ENCODE measurements at regions not wholly inside any gene's neighbourhood (a gene's known extent, or its start where the extent isn't known, plus 50 kb on each side); places are given as distances from the start of the nearest gene placed in this dataset.

DNA sequence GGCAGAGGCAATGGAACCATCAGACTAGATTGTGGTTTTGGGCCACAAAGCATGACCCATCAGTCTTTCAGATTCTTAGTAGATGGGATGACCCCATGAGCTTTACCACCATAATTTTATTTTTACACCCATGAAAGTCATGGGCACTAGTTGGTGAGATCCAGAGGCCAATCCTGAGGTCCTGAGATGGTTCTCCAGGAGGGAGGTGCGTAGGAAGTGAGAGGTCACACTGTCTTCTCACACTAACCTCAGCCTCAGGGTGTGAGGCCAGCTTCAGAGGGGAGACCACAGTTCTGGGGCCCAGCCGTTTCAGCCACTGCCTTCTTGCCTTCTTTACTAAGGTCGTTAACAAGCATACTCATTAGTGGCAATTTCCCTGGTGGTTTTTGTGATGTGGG is 106.4 kb downstream of the AKAP11 start (continued):
- peak; percentile 27 for TF ChIP-seq ZFP36 (IDR thresholded peaks at IDR 0.05; ENCODE audit: low read depth, low read length, partially characterized antibody)

DNA sequence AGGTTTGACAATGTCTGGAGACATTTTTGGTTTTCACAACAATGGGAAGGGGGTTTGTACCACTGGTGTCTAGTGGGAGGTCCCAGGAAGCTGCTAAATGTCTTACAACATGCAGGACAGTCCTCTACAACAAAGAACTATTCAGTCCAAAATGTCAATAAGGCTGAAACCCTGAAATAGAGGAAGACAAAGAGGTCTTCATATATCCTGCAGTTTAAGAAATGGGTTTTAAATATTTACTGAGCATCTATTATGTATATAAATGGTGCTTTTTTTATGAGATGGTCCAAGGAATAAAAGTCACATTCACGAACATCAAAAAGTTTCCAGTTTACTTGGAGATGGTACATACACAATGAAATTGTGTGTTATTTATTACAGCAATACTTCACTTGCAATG is 107.3 kb downstream of the AKAP11 start:
- H3K36me3 ChIP-seq (ENCODE audit: control insufficient read depth, insufficient read depth, low read length) = no peaks in the 10 kb centered on the region
- FAIRE-seq = no peak
- no peak overlapping the region for H3K4me3 ChIP-seq
- no peak for ATAC-seq
- H3K9me3 ChIP-seq (replicated peaks; ENCODE audit: control insufficient read depth, insufficient read depth, low read depth, low read length) = no peaks in the 10 kb centered on the region
- POLR2A ChIA-PET = no interaction called here
- H3K4me1 ChIP-seq (replicated peaks in 1 of 2; ENCODE audit: control insufficient read depth in 2 of 2, insufficient read depth in 2 of 2, low read length in 2 of 2) = no peaks in the 10 kb centered on the region; a peak in 1 of 5 replicates
- intact Hi-C loops (cut with micrococcal nuclease) (no loop called here), in situ Hi-C loops (cut with MboI) (no loop called here)
- DNase-seq (ENCODE audit: extremely low read depth in 1 of 4, low spot score in 3 of 4) = no peak
- no TSS peak for BruUV-seq (replicated peaks)
- no peaks in the 10 kb centered on the region for H4K20me1 ChIP-seq (replicated peaks; ENCODE audit: control insufficient read depth, insufficient read depth, low read length)
- H3K9ac ChIP-seq (ENCODE audit: insufficient read depth in 1 of 2, low read depth in 2 of 2, low read length in 2 of 2) = no peak overlapping the region
- 0% methylated on average over 1 of the region's 1 CpG for WGBS (ENCODE audit: insufficient coverage, low coverage, missing lambda C conversion rate)
- no peak overlapping the region for H2AFZ ChIP-seq (ENCODE audit: low read depth, low read length)
- no peaks in the 10 kb centered on the region for H3K27me3 ChIP-seq (ENCODE audit: control insufficient read depth in 2 of 2, insufficient read depth in 2 of 2, low read length in 2 of 2)
- H3K9me1 ChIP-seq (ENCODE audit: control insufficient read depth, insufficient read depth, low read length) = no peaks in the 10 kb centered on the region
- H3K27ac ChIP-seq (ENCODE audit: extremely low read depth, low read depth, low read length) = no peak overlapping the region
- no peak overlapping the region for H3K4me2 ChIP-seq (ENCODE audit: insufficient read depth, low read length)
- H3K79me2 ChIP-seq (ENCODE audit: control insufficient read depth, insufficient read depth, low read length) = no peaks in the 10 kb centered on the region
- TF ChIP-seq KLF16 (IDR thresholded peaks at IDR 0.05) = no peak
- TF ChIP-seq KHSRP (IDR thresholded peaks at IDR 0.05) = no peak
- TF ChIP-seq, protein P1, sequence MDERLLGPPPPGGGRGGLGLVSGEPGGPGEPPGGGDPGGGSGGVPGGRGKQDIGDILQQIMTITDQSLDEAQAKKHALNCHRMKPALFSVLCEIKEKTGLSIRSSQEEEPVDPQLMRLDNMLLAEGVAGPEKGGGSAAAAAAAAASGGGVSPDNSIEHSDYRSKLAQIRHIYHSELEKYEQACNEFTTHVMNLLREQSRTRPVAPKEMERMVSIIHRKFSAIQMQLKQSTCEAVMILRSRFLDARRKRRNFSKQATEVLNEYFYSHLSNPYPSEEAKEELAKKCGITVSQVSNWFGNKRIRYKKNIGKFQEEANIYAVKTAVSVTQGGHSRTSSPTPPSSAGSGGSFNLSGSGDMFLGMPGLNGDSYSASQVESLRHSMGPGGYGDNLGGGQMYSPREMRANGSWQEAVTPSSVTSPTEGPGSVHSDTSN (CRISPR knock-in tag; IDR thresholded peaks at IDR 0.05; ENCODE audit: low read depth) = no peak
- TF ChIP-seq, protein P1 (tag; conservative IDR thresholded peaks at IDR 0.05; ENCODE audit: low read depth) = no peak
- TF ChIP-seq, protein P2, sequence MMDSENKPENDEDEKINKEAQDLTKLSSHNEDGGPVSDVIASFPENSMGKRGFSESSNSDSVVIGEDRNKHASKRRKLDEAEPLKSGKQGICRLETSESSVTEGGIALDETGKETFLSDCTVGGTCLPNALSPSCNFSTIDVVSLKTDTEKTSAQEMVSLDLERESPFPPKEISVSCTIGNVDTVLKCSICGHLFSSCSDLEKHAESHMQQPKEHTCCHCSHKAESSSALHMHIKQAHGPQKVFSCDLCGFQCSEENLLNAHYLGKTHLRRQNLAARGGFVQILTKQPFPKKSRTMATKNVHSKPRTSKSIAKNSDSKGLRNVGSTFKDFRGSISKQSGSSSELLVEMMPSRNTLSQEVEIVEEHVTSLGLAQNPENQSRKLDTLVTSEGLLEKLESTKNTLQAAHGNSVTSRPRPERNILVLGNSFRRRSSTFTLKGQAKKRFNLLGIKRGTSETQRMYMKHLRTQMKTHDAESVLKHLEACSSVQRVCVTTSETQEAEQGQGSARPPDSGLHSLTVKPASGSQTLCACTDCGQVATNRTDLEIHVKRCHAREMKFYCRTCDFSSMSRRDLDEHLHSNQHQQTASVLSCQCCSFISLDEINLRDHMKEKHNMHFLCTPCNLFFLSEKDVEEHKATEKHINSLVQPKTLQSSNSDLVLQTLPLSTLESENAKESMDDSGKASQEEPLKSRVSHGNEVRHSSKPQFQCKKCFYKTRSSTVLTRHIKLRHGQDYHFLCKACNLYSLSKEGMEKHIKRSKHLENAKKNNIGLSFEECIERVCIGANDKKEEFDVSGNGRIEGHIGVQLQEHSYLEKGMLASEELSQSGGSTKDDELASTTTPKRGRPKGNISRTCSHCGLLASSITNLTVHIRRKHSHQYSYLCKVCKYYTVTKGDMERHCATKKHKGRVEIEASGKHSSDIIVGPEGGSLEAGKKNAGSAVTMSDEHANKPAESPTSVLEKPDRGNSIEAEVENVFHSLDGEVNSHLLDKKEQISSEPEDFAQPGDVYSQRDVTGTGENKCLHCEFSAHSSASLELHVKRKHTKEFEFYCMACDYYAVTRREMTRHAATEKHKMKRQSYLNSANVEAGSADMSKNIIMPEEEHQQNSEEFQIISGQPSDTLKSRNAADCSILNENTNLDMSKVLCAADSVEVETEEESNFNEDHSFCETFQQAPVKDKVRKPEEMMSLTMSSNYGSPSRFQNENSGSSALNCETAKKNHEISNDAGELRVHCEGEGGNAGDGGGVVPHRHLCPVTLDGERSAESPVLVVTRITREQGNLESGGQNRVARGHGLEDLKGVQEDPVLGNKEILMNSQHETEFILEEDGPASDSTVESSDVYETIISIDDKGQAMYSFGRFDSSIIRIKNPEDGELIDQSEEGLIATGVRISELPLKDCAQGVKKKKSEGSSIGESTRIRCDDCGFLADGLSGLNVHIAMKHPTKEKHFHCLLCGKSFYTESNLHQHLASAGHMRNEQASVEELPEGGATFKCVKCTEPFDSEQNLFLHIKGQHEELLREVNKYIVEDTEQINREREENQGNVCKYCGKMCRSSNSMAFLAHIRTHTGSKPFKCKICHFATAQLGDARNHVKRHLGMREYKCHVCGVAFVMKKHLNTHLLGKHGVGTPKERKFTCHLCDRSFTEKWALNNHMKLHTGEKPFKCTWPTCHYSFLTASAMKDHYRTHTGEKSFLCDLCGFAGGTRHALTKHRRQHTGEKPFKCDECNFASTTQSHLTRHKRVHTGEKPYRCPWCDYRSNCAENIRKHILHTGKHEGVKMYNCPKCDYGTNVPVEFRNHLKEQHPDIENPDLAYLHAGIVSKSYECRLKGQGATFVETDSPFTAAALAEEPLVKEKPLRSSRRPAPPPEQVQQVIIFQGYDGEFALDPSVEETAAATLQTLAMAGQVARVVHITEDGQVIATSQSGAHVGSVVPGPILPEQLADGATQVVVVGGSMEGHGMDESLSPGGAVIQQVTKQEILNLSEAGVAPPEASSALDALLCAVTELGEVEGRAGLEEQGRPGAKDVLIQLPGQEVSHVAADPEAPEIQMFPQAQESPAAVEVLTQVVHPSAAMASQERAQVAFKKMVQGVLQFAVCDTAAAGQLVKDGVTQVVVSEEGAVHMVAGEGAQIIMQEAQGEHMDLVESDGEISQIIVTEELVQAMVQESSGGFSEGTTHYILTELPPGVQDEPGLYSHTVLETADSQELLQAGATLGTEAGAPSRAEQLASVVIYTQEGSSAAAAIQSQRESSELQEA (IDR thresholded peaks at IDR 0.05; ENCODE audit: low read depth) = no peak
- TF ChIP-seq ESRRA (IDR thresholded peaks at IDR 0.05; ENCODE audit: borderline replicate concordance, low read depth) = no peak
- TF ChIP-seq KLF13 (tag; IDR thresholded peaks at IDR 0.05; ENCODE audit: borderline replicate concordance, low read depth) = no peak
- TF ChIP-seq, protein P3, sequence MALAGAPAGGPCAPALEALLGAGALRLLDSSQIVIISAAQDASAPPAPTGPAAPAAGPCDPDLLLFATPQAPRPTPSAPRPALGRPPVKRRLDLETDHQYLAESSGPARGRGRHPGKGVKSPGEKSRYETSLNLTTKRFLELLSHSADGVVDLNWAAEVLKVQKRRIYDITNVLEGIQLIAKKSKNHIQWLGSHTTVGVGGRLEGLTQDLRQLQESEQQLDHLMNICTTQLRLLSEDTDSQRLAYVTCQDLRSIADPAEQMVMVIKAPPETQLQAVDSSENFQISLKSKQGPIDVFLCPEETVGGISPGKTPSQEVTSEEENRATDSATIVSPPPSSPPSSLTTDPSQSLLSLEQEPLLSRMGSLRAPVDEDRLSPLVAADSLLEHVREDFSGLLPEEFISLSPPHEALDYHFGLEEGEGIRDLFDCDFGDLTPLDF (CRISPR knock-in tag; IDR thresholded peaks at IDR 0.05) = no peak
- no peak for TF ChIP-seq MEF2A (IDR thresholded peaks at IDR 0.05; ENCODE audit: control insufficient read depth, low read depth, low read length)
- CTCF ChIA-PET (ENCODE audit: low intra/inter-chr PET ratio) = no interaction called here

Data from K562 (cell line).